Activated CD4-positive, alpha-beta T cell treated with anti-CD3 and anti-CD28 coated beads, Interleukin-2, amount 50 U/mL, for 4 hours (primary cell): ENCODE measurements at regions not wholly inside any gene's neighbourhood (a gene's known extent, or its start where the extent isn't known, plus 50 kb on each side); places are given as distances from the start of the nearest gene placed in this dataset.
A peak's percentile ranks its signal among the peaks of the same experiment; 100 is the strongest.
"Not testable (repeated sequence)": the region's sequence is repeated elsewhere in the genome, so short reads cannot be mapped to it uniquely, and the experiment has no call there.

Experiments
- DNase-seq, 2 experiments: peaks; one replicate each; pipeline ENCODE4 v3.0.0-alpha.2; 2020

DNA sequence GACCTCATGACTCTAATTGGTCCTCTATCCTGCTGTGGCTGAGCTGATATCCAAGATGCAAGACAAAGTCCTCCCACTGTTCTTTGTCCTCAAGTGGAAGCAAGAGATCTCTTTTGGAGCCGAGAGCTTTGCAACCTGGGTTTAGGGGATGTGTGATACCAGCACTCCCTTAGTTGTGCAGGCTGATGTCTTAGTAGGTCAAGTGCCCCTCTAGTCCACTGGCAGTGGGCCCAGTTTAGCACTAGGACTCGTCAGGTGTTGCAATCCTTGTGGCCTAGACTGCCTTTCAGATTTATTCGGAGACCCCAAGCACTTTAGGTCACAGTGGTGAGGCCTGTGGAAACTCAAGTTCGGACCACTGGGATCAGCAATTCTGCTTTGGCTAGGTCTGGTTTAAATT lies 64.0 kb downstream of the GPRASP3 start:
- DNase-seq, result no peak

DNA sequence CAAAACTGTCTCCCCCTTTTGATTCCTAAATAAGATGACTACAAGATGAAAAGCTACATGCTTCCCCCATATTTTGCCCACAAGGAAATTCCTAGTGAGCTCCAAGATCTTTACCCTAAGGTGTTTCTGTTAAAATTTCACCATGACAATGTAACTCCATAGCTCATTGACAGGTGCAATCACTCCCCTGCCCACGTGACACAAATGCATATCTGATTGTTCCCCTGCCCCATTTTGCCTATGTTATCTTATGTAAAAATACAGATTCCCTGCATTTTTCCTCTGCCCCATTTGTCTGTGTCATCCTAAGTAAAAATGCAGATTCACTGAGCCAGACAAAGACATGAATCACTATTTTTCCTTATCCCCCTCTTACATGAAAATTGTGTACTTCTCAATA lies 66.7 kb downstream of the GPRASP3 start:
- no peak for DNase-seq

DNA sequence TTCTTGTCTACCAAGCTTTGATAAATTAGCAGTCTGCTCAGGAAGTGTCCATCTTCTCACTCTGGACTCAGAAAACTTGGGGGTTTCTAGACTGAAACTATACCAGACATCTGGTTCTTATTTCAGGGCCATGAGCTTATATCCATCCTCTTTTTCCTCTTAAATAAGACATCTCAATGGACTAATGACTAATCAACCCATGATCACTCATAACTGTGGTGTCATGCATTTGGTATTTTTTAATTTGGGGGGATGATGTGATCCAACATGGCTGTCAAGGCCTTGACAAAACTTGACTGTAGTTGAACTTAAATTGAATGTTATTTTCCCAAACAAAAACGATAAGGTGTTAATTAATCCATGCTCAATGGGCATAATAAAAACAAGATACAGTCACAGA lies 87.8 kb downstream of the GPRASP3 start:
- DNase-seq, result no peak

DNA sequence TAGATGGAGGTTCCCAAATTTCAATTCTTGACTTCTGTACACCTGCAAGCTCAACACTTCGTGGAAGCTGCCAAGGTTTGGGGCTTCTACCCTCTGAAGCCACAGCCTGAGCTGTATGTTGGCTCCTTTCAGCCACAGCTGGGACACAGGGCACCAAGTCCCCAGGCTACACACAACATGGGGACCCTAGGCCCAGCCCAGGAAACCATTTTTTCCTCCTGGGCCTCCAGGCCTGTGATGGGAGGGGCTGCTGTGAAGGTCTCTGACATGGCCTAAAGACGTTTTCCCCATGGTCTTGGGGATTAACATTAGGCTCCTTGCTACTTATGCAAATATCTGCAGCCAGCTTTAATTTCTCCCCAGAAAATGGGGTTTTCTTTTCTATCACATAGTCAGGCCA lies 97.7 kb downstream of the GPRASP3 start:
- not testable (repeated sequence) for DNase-seq

DNA sequence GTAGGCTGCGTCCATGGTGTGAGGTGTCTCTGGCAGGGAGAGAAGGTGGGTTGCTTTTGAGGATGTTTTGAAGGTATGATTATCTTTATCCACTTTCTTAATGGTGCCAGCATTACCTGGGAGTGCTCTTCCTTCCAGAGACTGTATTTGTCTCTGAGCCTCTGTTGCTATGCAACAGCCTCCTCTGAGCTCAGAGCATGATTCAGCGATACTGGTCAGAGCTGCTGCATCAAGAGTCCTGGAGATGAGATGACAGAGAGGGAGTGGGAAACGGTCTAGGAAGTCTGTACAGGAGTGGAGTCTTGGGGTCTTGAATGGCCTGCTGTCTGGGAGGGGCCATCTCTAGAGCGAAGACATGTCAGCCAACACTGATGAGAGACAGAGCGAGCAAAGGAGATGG lies 104.4 kb upstream of the RAB40AL start:
- no peak for DNase-seq

DNA sequence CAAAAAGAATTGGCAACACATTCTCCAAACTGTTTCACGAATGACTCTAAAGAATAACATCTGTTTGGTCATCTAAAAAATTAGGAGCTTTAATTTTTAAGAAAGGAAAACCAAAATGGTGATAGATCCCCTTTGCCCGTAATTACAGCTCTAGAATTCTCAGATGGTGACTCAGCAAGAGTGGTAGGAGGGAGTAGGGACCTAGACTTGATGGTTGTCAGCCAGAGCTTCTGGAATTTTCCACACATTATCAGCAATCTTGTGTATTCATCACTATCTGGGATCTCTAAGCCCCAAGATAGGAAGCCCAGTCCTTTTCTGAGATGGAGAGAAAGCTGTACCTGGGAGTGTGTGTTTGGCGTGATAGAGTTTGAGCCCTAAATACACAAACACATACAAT lies 103.9 kb upstream of the RAB40AL start:
- no peak for DNase-seq

DNA sequence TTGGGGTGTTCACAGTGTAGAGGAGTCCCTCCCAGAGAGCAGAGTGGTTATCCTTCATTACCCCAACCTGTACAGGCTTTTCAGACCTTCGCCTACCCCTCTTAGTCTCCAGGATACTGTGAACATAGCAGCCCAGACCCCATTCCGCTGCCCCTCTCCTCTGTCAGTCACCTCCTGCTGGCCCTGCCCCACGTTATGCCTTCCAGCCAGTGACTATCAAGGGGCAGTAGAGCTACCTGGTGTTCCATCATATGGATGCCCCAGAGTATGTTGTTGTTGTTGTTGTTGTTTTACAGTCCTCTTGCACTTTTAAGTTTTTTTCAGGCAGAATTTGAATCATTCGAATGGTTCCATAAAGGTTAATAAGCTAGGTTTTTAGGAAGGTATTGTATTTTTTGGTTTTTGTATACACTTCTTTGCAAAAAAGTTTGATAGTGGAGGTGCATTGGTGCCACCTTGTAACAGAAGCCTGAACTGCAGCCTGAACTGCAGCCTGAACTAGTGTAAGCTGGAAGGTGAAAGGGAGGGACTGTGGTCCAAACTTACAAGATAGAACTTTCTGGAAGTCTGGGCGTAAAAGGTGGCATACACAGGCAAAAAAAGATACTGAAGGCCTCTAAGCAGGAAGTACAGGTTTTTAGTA lies 101.4 kb upstream of the RAB40AL start:
- peak in 1 of 2 experiments; percentile 1 for DNase-seq

DNA sequence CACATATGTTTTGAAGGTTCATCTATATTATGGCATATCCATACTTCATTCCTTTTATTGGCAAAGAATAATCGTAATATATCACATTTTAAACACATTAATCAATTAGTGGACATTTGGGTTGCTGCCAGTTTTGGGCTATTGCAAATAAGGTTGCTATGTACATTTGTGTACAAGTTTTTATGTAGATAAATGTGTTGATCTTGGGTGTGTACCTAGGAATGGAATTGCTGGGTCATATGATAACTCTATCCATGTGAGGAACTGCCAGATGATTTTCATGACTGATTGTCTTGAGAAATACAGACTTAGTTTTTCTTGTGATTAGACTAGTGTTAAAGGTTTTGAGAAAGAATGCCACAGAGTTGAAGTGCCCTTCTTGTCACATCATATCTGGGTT lies 99.2 kb upstream of the RAB40AL start:
- DNase-seq, result no peak

DNA sequence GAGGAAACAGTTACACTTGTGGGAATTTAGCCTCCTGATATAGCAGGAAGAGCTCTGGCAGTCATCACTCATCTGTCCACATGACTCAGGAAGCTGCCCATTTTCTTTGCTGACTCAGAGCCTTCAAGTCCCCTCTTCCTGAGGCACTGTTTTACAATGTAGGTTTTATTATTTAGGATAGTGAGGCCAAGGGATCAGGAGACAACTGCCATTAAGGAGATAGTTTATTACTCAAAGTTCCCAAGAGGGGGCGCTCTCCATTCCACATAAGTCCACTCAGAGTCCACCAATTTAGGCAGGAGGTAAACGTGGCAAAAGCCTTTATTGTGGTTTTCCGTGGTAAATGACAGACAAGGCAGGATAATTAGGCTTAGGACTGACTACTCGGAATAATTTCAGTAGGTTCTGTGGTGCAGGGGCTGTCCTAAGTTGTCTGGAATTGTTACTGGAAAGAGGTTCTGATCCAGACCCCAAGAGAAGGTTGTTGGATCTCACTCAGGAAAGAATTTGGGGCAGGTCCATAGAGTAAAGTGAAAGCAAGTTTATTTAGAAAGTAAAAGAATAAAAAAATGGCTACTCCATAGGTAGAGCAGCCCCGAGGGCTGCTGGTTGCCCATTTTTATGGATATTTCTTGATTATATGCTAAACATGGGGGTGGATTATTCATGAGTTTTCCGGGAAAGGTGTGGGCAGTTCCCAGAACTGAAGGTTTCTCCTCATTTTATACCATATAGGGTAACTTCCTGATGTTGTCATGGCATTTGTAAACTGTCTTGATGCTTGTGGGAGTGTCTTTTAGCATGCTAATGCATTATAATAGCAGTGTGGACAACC lies 96.0 kb upstream of the RAB40AL start:
- DNase-seq, result no peak

DNA sequence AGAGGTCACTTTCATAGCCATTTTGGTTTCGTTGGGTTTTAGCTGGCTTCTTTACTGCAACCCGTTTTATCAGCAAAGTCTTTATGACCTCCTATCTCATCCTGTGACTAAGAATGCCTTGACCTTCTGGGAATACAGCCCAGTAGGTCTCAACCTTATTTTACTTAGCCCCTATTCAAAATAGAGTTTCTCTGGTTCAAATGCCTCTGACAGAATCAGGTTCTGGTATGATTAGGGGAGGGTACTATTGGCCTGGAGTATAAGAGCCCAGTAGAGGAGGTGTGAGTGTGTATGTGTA lies 95.4 kb upstream of the RAB40AL start:
- DNase-seq, result no peak

DNA sequence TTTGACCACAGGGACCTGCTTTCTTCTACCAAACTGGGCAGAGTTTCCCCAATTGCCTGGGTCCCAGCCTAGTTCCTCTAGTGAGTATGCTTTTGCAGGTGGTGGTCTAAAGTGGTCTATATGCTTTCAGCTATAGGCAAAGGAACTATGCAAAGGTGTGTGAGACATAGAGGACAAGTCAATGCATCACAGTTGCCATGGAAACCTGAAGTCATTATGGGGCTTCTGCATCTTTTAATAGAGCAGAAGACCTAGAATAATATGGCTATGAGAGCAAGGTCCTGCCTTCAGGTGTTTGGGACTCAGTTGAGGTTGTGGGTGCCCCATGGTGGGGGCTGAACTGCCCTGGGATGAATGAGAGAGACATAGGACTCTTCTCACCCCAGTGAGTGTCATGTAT lies 92.1 kb upstream of the RAB40AL start:
- DNase-seq, result no peak

DNA sequence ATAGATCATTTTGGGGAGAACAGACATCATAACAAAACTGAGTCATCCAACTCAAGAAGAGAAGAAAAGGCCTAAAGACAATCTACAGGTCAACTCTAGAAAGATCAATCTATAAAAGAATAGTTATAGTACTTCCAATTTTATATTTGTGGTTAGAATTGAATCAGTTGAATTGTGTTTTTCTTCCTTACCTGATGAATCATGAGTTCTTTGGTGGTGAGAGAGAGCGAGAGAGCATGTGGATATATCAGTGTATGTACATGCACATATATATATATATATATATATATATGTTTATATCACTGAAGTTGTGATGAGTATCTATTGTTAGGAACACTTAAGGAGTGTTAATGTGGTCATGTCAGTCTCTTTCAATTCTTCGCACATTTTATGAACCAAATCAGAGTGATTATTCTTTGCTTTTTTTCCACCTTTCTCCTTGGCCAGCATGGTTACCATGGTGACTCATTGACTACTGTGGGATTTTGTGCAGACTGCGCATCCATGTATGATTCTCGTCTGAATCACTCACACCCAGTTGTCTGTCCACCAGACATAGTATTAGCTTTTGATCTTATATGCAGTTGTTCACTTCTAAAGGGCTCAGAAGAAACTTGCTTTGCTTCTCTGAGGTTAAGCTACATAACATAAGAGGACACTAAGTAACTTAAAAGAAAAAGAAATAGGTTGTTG lies 90.4 kb upstream of the RAB40AL start:
- no peak for DNase-seq

DNA sequence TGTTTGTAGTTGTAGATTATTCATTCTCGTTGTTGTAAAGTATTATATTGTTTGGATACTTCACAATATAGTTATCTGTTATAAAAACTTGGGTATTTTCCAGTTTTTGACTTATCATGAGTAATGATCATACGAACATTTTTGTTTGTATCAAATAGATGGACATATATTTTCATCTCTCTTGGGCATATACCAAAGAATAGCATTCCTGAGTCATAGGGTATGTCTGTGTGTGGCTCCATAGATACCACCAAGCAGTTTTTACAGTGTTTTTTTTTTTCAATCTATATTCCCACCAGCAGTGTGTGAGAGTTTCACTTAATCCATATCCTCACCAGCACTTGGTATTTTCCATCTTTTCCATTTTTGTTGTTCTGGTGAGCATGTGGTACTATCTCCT lies 89.7 kb upstream of the RAB40AL start:
- no peak for DNase-seq

DNA sequence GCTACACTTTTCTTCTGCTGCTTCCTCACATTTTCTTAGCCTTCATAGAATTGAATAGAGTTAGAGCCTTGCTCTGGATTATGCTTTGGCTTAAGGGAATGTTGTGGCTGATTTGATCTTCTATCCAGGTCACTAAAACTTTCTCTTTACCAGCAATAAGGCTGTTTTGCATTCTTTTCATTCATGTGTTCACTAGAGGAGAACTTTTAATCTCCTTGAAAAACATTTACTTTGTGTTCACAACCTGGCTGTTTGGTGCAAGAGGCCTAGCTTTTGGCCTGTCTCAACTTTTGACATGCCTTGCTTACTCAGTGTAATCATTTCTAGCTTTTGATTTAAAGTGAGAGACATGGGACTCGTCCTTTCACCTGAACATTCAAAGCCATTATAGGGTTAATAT lies 87.7 kb upstream of the RAB40AL start:
- DNase-seq, result no peak

DNA sequence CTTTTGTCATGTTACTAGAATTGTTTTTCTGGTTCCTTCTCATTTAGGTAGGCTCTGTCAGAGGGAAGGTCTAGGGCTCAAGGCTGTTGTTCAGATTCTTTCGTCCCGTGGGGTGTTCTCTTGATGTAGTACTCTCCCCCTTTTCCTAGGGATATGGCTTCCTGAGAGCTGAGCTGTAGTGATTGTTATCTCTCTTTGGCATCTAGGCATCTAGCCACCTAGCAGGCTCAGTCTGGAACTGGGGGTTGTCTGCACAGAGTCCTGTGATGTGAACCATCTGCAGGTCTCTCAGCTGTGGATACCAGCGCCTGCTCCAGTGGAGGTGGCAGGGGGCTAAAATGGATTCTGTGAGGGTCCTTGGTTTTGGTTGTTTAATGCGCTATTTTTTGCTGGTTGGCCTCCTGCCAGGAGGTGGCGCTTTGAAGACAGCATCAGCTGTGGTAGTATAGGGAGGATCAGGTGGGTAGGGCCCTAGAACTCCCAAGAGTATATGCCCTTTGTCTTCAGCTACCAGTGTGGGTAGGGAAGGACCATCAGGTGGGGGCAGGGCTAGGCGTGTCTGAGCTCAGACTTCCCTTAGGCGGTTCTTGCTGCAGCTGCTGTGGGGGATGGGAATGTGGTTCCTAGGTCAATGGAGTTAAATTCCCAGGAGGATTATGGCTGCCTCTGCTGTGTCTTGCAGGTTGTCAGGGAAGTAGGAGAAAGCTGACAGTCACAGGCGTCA lies 78.1 kb upstream of the RAB40AL start:
- not testable (repeated sequence) for DNase-seq

DNA sequence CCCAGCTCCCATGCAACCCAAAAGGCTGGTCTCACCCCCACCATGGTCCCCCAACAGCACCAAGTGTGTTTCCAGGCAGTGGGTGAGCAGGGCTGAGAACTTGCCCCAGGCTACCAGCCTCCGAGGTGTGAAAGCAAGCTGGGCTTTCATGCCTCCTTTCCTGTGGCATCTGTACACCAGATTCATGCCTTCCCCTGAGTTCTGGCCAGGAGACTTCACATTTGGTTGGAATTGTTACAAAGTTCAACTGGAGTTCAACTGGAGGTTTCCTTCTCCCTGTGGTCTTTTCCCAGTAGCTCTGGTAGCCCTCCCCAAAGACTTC lies 77.6 kb upstream of the RAB40AL start:
- no peak for DNase-seq

DNA sequence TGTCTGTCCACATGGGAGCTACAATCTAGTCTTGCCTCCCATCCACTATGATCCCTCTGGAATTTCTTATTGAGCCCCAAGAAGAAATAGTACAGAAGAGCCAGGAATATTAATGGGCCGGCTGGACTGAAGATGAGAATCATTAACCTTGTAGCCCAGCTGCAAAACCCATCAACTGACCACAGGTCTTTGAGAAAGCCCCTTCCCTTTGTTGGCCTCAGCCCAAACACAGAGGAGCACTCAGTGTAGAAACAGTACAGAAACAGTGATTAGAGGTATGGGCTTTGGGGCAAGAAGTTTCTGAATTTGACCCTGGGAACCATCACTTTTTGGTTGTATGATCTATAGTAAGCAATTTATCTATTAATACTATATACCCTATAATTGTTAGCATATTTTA lies 76.8 kb upstream of the RAB40AL start:
- no peak for DNase-seq

DNA sequence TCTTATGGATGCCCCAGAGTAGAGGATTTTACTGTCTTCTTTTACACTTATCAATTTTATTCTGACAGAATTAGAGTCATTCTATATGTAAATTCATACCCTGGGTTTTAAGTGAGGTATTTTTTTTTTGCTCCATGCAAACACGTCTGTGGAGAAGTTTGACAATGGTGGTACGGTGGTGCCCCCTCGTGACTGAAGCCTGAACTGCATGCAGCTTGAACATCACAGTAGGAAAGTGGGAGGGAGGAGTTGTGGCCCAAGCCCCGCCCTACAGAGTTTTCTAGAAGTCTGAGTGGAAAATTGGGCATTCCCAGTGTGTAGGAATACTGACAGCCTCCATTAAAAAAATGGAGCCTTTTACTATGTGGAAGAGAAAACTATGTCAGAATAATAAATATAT lies 73.3 kb upstream of the RAB40AL start:
- DNase-seq, result peak; percentile 73 to 77

DNA sequence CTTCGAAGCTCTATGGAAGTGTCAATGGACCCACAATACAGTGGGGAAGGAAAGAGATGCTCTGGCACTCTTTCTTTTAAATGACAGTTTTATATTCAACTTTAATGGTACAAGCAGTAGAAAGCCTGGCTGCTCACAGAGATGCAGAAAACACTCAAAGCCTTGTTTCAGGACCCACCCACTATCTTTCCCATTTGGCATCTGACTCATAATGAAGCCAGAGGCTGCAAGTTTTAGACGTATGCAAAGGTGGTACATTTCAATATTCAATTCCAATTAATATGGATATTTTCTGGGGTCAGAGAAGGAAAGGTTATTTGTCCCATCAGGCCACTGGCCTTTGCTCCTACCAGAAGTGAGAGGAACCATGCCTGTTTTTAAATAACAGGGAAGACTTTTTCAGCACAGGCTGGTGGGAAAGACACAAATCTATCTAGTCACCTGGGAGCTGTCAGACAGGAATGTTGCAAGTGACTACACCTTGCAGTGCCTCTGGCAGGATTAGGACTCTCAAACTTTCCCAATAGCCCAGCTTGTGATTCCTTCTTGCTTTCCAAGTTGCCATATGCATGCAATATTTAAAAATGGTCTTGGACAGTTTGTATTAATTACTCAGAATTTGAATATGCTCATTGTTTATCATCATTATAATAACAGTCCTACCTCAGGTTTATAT lies 70.0 kb upstream of the RAB40AL start:
- no peak for DNase-seq

DNA sequence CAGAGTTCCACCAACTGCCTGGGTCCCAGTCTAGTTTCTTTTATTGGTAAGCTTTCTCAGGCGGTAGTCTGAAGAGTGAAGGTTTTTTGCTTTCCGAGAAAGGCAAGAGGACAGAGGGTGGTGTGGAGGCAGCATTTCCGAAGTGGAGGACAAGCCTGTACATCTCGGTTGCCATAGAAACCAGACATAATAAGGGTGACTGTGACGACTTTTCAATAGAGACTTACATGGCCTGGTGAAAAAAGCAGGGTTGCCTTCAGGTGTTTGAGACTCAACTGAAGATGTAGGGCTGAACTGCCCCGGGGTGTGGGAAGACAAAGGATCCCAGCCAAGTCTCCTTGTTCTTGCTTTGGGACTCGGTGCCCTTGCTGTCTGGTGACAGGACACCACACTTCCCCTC lies 53.6 kb upstream of the RAB40AL start:
- no peak for DNase-seq
